ENCODE measurements at regions not wholly inside any gene's neighbourhood (a gene's known extent, or its start where the extent isn't known, plus 50 kb on each side); places are given as distances from the start of the nearest gene placed in this dataset.

GRCh38 chr13:109436055-109436622 lies 350.2 kb downstream of the IRS2 start:
- no peak for TF ChIP-seq CTCF (IDR thresholded peaks at IDR 0.05; ENCODE audit: borderline replicate concordance, extremely low read depth, low read length, poor library complexity, severe bottlenecking)
- no peak for TF ChIP-seq EZH2 (IDR thresholded peaks at IDR 0.05; ENCODE audit: borderline replicate concordance, low read depth, low read length, severe bottlenecking)

All from DND-41 (cell line).